ENCODE measurements at regions not wholly inside any gene's neighbourhood (a gene's known extent, or its start where the extent isn't known, plus 50 kb on each side); places are given as distances from the start of the nearest gene placed in this dataset.

DNA sequence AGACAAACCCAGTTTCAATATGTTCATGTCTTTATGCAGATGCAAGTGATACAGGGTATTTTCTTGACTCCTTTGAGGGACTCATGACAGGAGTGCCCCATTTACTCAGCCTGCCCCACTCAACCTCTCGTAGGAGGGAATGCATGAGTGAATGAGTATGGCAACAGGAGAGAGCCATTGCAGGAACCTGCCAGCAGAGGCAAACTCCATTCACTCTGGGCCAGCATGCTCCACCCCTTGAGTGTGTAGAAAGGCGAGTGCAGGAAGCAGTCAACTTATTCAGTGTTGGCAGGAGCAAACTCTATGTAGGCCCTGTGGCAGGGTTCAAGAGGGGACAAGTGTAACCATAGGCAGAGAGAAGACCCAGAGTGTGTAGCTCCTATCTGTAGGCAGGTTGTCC, 1526.3 kb downstream of the PLA2G4A start:
- TF ChIP-seq, protein P1, sequence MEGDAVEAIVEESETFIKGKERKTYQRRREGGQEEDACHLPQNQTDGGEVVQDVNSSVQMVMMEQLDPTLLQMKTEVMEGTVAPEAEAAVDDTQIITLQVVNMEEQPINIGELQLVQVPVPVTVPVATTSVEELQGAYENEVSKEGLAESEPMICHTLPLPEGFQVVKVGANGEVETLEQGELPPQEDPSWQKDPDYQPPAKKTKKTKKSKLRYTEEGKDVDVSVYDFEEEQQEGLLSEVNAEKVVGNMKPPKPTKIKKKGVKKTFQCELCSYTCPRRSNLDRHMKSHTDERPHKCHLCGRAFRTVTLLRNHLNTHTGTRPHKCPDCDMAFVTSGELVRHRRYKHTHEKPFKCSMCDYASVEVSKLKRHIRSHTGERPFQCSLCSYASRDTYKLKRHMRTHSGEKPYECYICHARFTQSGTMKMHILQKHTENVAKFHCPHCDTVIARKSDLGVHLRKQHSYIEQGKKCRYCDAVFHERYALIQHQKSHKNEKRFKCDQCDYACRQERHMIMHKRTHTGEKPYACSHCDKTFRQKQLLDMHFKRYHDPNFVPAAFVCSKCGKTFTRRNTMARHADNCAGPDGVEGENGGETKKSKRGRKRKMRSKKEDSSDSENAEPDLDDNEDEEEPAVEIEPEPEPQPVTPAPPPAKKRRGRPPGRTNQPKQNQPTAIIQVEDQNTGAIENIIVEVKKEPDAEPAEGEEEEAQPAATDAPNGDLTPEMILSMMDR (conservative IDR thresholded peaks at IDR 0.05) = no peak
- TF ChIP-seq EZH2 (IDR thresholded peaks at IDR 0.05; ENCODE audit: low read depth) = no peak

Measured in PC-9 (cell line).